Inferior parietal cortex (tissue), 1 donor: ENCODE measurements at regions not wholly inside any gene's neighbourhood (a gene's known extent, or its start where the extent isn't known, plus 50 kb on each side); places are given as distances from the start of the nearest gene placed in this dataset.
"Not testable (repeated sequence)": the region's sequence is repeated elsewhere in the genome, so short reads cannot be mapped to it uniquely, and the experiment has no call there.

ENCODE experiments used
- DNase-seq: peaks from one replicate; pipeline ENCODE4 v3.0.0-alpha.2; 2016; ENCODE audit errors: extremely low spot score

- DNase-seq: no peak
Measured at GRCh38 chrX:1852082-1852481, 237.2 kb downstream of the ASMT start.

- no peak for DNase-seq
Measured at GRCh38 chrX:1853447-1853846, 238.6 kb downstream of the ASMT start.

- DNase-seq: no peak
Measured at GRCh38 chrX:1853916-1854315, 239.1 kb downstream of the ASMT start.

- DNase-seq: not testable (repeated sequence)
Measured at GRCh38 chrX:1854861-1855260, 240.0 kb downstream of the ASMT start.

- DNase-seq: not testable (repeated sequence)
Measured at GRCh38 chrX:1859266-1859665, 244.4 kb downstream of the ASMT start.

- no peak for DNase-seq
Measured at GRCh38 chrX:1860936-1861594, 246.2 kb downstream of the ASMT start.

- DNase-seq: not testable (repeated sequence)
Measured at GRCh38 chrX:1863995-1864394, 249.1 kb downstream of the ASMT start.

GRCh38 chrX:1870421-1870820 lies 255.6 kb downstream of the ASMT start:
- DNase-seq: no peak

GRCh38 chrX:1871887-1872286 lies 257.0 kb downstream of the ASMT start:
- DNase-seq: no peak

GRCh38 chrX:1873671-1874070 lies 258.8 kb downstream of the ASMT start:
- DNase-seq: no peak

- DNase-seq: no peak
Measured at GRCh38 chrX:1874416-1874815, 259.6 kb downstream of the ASMT start.

- no peak for DNase-seq
Measured at GRCh38 chrX:1874899-1875298, 260.0 kb downstream of the ASMT start.

- DNase-seq: no peak
Measured at GRCh38 chrX:1876041-1876440, 261.2 kb downstream of the ASMT start.

GRCh38 chrX:1877780-1878179 lies 262.9 kb downstream of the ASMT start:
- no peak for DNase-seq

- not testable (repeated sequence) for DNase-seq
Measured at GRCh38 chrX:1880884-1881817, 266.3 kb downstream of the ASMT start.

GRCh38 chrX:1883772-1884171 lies 268.9 kb downstream of the ASMT start:
- DNase-seq: no peak

- no peak for DNase-seq
Measured at GRCh38 chrX:1884446-1884845, 269.6 kb downstream of the ASMT start.

GRCh38 chrX:1885116-1885515 lies 270.3 kb downstream of the ASMT start:
- DNase-seq: peak; percentile 18

- DNase-seq: not testable (repeated sequence)
Measured at GRCh38 chrX:1888305-1888704, 273.4 kb downstream of the ASMT start.

GRCh38 chrX:1894026-1894294 lies 279.1 kb downstream of the ASMT start:
- DNase-seq: no peak

- DNase-seq: no peak
Measured at GRCh38 chrX:1894740-1895139, 279.9 kb downstream of the ASMT start.

- no peak for DNase-seq
Measured at GRCh38 chrX:1895583-1895982, 280.7 kb downstream of the ASMT start.

GRCh38 chrX:1899841-1900240 lies 285.0 kb downstream of the ASMT start:
- no peak for DNase-seq
